Central memory CD8-positive, alpha-beta T cell (primary cell): ENCODE measurements at regions not wholly inside any gene's neighbourhood (a gene's known extent, or its start where the extent isn't known, plus 50 kb on each side); places are given as distances from the start of the nearest gene placed in this dataset.

Source experiments
- ATAC-seq: fragments of 150-1000 bp; cut with Tn5 transposase; replicated peaks from 2 replicates; pipeline ENCODE4 v1.10.0; 2022; ENCODE audit warnings: mild to moderate bottlenecking, moderate FRiP score, moderate number of reproducible peaks; ENCODE audit not compliant: poor library complexity, severe bottlenecking; ENCODE audit errors: extremely low read depth
- DNase-seq, 2 donors: peaks; one replicate each; pipeline ENCODE4 v3.0.0; 2021; ENCODE audit warnings: low spot score in 2 of 2
- H3K27ac Mint-ChIP-seq: one replicate; pipeline ENCODE4 v1.8.0; 2022; ENCODE audit warnings: low read depth, mild to moderate bottlenecking, moderate library complexity, mixed read lengths
- H3K27me3 Mint-ChIP-seq: one replicate; pipeline ENCODE4 v1.8.0; 2022; ENCODE audit warnings: mixed read lengths
- H3K36me3 Mint-ChIP-seq: one replicate; pipeline ENCODE4 v1.8.0; 2022; ENCODE audit warnings: mild to moderate bottlenecking, moderate library complexity, mixed read lengths; ENCODE audit not compliant: insufficient read depth
- H3K4me1 Mint-ChIP-seq: one replicate; pipeline ENCODE4 v1.8.0; 2022; ENCODE audit warnings: mixed read lengths
- H3K4me3 Mint-ChIP-seq: one replicate; pipeline ENCODE4 v1.8.0; 2022; ENCODE audit warnings: mild to moderate bottlenecking, moderate library complexity, mixed read lengths
- H3K9me3 Mint-ChIP-seq: one replicate; pipeline ENCODE4 v1.8.0; 2022; ENCODE audit warnings: mixed read lengths

DNA sequence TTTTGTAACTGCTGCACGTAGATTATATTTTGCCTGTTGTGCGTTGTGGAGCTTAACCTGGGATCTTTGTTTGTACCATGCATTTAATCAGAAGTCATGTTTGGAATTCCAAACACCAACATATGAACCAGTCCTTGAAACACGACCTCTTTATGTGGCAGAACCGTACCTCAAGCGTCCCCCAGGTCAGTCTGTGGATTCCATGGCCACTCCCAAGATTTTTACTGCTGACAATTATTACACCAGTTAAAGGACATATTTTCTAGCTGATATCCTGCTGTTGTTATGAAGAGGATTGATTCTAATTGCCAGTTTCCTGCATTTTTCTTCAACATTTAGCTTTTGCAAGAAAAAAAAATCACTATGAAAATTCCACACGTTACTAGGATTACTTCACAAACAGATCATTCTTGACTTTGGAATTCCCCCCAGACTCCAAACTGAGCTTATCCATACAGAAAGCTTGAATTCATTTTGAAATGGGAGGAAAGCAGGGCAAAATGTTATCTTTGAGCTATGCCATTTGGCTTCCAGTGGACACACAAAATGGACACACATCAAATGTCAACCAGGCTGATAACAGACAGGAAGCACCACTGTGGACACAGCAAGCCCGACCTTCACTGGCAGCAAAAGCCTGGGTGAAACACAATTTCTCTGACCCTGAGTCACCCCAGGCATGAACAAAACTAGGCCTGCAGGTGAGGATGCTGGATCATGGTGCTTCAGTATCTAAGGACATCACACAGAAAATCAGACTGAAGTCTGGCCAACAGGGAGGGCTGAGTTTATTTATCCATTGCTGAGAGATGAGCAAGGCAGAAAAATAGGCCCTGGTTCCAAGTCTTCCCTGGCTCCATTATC is 542.9 kb upstream of the JAG1 start:
- DNase-seq (no peak), ATAC-seq (no peak)
- no peaks in the 10 kb centered on the region for H3K4me1 Mint-ChIP-seq
- no peak overlapping the region for H3K4me3 Mint-ChIP-seq
- no peak overlapping the region for H3K27ac Mint-ChIP-seq
- no peaks in the 10 kb centered on the region for H3K36me3 Mint-ChIP-seq
- H3K9me3 Mint-ChIP-seq: no peaks in the 10 kb centered on the region
- H3K27me3 Mint-ChIP-seq: no peaks in the 10 kb centered on the region

GRCh38 chr20:11217326-11218172 is 543.8 kb upstream of the JAG1 start:
- no peaks in the 10 kb centered on the region for H3K9me3 Mint-ChIP-seq
- no peaks in the 10 kb centered on the region for H3K36me3 Mint-ChIP-seq
- no peak overlapping the region for H3K4me3 Mint-ChIP-seq
- no peaks in the 10 kb centered on the region for H3K4me1 Mint-ChIP-seq
- no peak overlapping the region for H3K27ac Mint-ChIP-seq
- DNase-seq (no peak), ATAC-seq (no peak)
- no peaks in the 10 kb centered on the region for H3K27me3 Mint-ChIP-seq

DNA sequence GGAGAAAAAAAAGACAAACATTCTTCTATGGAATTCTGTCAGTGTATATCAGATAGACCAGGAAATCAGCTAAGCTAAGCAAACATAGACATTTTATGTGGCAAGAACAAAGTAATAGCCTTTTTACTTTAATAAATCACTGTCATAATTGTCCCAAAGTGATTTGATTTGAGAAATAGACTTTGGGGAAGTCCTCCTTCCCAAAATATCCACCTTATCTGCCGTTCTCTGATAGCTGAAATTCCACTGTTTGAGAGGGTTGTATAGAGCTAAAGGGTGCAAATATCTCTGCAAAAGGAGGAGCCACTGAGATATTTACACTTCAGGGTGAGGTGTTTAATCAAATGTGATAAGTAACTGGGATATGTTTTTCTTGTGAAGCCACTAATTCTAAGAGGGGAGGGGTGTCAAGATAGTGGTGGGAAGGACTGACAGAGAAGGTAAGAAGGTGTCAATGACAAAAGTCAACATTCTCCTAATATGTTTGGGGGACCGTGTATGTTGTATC is 544.4 kb upstream of the JAG1 start:
- Mint-ChIP-seq H3K4me3 (no peak overlapping the region), H3K27ac (no peak overlapping the region), H3K36me3 (no peaks in the 10 kb centered on the region), H3K9me3 (peaks cover under 1% of the 10 kb centered on the region), H3K27me3 (no peaks in the 10 kb centered on the region), H3K4me1 (no peaks in the 10 kb centered on the region)
- DNase-seq (no peak), ATAC-seq (no peak)

DNA sequence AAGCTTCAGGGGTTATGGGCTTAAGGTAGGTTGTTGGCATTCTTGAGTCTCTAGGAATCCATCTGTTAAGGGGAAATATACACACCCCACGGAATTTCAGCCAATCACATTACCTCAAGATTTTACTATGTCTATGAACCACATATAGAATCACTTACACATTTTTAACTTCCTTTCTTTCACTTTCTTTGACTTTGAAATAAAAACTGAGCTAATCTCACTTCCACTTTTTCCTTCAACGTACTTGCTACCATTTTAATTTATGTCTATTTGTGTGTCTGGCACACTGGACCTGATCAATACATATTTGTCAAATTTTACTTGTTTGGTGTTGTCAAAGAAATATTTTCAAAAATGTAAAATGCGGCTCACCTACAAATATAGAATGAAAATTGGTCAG is 545.4 kb upstream of the JAG1 start:
- no peak for ATAC-seq
- no peaks in the 10 kb centered on the region for H3K36me3 Mint-ChIP-seq

GRCh38 chr20:11221046-11221445 is 547.2 kb upstream of the JAG1 start:
- Mint-ChIP-seq H3K4me1 (no peaks in the 10 kb centered on the region), H3K4me3 (no peak overlapping the region), H3K36me3 (no peaks in the 10 kb centered on the region), H3K27me3 (no peaks in the 10 kb centered on the region), H3K27ac (no peak overlapping the region), H3K9me3 (peaks cover 5% of the 10 kb centered on the region)
- no peak for DNase-seq
- no peak for ATAC-seq

More for the DNA sequence above, 545.4 kb upstream of the JAG1 start:
- no peaks in the 10 kb centered on the region for H3K27me3 Mint-ChIP-seq
- no peak overlapping the region for H3K27ac Mint-ChIP-seq
- no peak for DNase-seq
- H3K4me1 Mint-ChIP-seq: no peaks in the 10 kb centered on the region
- H3K4me3 Mint-ChIP-seq: no peak overlapping the region
- peaks cover 5% of the 10 kb centered on the region for H3K9me3 Mint-ChIP-seq

DNA sequence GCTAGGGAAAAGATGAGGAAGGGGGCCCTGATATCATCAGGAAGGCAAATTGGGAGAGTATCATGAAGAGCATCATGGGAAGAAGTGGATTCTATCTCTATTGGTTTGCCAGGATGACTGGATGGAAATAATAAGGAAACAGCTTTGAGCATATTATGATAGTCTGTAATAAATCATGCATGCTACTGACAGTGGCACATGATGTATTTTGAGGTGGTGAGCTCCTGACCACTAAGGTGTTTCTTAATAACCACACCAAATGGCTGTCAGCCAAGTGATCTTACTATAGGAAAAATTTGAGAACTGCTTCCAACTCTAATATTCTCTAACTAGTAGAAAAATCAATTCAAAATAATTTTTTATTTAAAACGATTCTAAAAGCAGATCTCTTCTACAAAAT is 548.4 kb upstream of the JAG1 start:
- H3K27ac Mint-ChIP-seq: no peak overlapping the region
- no peak overlapping the region for H3K4me3 Mint-ChIP-seq
- no peak for DNase-seq
- H3K4me1 Mint-ChIP-seq: no peaks in the 10 kb centered on the region
- H3K9me3 Mint-ChIP-seq: peaks cover 5% of the 10 kb centered on the region
- H3K27me3 Mint-ChIP-seq: no peaks in the 10 kb centered on the region
- no peak for ATAC-seq
- no peaks in the 10 kb centered on the region for H3K36me3 Mint-ChIP-seq

DNA sequence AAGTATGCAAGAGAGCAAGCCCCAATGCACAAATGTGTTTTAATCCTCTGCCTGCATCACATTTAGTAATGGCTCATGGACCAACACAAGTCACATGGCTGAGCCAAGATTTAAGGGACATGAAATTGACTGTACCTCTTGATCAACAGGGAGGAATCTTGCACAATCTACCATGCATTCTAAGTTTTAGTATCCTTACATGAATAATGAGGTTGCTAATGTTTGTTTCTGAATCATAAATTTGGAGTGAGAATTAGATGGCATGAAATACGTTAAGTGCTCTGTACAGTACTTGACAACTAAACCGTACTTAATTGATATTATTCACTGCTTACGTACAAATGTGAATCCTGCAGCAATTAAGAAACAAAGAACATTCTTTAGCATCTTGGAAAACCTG is 553.8 kb upstream of the JAG1 start:
- no peak overlapping the region for H3K27ac Mint-ChIP-seq
- no peak overlapping the region for H3K4me3 Mint-ChIP-seq
- no peaks in the 10 kb centered on the region for H3K36me3 Mint-ChIP-seq
- peaks cover 6% of the 10 kb centered on the region for H3K27me3 Mint-ChIP-seq
- ATAC-seq: no peak
- DNase-seq: no peak
- H3K9me3 Mint-ChIP-seq: peaks cover 14% of the 10 kb centered on the region
- H3K4me1 Mint-ChIP-seq: no peaks in the 10 kb centered on the region

DNA sequence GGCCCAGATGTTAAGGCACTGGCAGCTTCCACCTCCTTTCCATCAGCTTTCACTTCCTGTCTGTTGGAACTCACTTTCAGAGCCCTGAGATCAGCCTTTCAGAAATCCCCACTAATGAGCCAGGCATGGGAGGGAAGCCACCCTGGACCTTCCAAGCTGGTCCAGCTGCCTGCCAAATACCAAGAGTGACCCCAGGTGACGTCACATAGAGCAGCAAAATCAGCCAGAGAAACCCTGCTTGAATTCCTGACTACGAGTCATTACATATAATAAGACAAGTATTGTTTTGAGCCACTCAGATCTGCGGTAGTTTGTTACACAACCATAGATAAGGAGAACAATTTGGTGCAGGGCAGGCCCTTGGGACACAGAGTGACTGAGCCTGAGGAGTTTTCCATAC is 556.0 kb upstream of the JAG1 start:
- H3K27me3 Mint-ChIP-seq: peaks cover 6% of the 10 kb centered on the region
- peaks cover 8% of the 10 kb centered on the region for H3K9me3 Mint-ChIP-seq
- ATAC-seq (no peak), DNase-seq (no peak)
- no peaks in the 10 kb centered on the region for H3K36me3 Mint-ChIP-seq
- no peaks in the 10 kb centered on the region for H3K4me1 Mint-ChIP-seq
- no peak overlapping the region for H3K4me3 Mint-ChIP-seq
- no peak overlapping the region for H3K27ac Mint-ChIP-seq

DNA sequence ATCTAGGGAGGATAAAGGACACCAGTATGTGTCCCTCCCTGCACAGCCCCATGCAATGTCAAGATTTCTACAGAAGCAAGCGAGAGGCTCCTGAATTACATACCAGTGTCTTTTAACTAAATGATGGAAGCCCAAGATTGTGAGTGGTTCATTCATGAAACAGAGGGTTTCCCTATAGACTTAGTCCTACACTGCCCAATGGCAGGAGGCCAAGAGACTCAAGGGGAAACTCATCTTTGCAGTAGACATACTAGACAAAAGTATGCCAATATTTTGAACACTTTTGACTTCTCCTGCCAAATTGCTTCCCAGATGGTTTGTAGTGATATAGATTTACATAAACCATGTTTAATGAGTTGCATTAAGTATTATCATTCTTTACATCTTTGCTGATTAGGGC is 557.2 kb upstream of the JAG1 start:
- no peak overlapping the region for H3K4me3 Mint-ChIP-seq
- H3K27me3 Mint-ChIP-seq: peaks cover 6% of the 10 kb centered on the region
- peaks cover 8% of the 10 kb centered on the region for H3K9me3 Mint-ChIP-seq
- no peak overlapping the region for H3K27ac Mint-ChIP-seq
- H3K36me3 Mint-ChIP-seq: no peaks in the 10 kb centered on the region
- H3K4me1 Mint-ChIP-seq: no peaks in the 10 kb centered on the region
- no peak for DNase-seq
- no peak for ATAC-seq

DNA sequence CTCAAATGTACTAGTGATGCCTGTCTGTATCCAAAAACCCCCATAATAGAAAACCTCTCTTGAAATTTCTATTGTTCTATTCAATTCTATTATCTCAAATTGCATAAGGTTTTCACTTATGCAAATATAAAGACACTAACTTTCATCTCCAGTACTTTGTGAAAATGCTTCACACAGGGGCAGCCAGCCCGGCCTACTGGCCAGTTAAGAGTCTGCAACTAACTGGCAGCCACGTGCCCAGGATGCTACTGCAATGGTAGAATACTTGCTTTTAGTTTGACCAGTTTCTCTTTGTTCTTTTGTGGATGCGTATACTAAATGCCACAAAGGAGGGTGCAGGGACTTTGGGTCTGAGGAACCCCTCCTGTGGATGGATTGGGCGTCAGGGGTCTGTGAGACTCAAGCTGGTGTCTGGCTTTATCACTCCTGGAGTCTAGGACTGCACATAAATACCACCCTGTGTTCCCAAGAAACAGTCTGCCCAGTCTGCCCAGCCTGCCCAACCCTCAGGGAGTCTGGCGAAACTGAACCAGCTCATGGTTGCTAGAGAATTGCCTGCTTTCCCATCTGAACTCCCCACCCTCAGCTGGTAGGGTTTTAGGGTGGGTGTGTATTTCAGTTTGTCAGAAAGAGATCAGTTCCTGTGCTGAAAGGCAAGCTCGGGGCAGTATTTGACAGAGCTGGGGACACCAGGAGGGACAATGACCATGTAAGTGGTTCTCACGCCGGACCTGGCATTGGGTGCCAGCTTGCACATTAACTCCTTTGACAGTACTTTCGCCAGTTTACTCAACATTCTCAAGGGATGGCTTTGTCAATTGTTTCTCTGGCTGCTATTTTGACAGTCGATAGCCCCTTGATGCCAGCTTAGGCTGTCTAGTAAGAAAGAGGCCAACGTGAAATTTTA is 558.2 kb upstream of the JAG1 start:
- H3K27me3 Mint-ChIP-seq: peaks cover 6% of the 10 kb centered on the region
- H3K27ac Mint-ChIP-seq: no peak overlapping the region
- peaks cover 8% of the 10 kb centered on the region for H3K9me3 Mint-ChIP-seq
- ATAC-seq (no peak), DNase-seq (no peak)
- no peak overlapping the region for H3K4me3 Mint-ChIP-seq
- H3K4me1 Mint-ChIP-seq: no peaks in the 10 kb centered on the region
- H3K36me3 Mint-ChIP-seq: no peaks in the 10 kb centered on the region

DNA sequence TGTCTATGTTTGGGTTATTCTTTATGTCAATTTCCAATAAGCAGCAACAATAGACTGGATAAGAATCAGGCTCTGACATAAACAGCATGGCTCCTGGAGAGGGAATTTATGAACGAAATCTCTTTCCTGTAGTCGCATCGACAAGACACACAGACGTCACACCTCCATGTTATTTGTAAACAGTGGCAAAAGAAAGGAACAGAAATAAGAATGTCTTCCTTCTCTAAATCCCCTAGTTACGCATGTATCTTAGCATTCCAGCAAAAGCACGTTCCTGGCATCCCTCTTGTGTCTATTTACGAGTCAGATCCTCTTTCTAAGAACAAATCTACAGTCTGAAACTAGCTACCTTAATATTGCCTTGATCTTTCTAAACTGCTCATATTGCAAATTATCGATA is 559.1 kb upstream of the JAG1 start:
- no peaks in the 10 kb centered on the region for H3K36me3 Mint-ChIP-seq
- H3K27ac Mint-ChIP-seq: no peak overlapping the region
- ATAC-seq: no peak
- no peak for DNase-seq
- H3K4me3 Mint-ChIP-seq: no peak overlapping the region
- H3K9me3 Mint-ChIP-seq: peaks cover 8% of the 10 kb centered on the region
- H3K27me3 Mint-ChIP-seq: peaks cover 6% of the 10 kb centered on the region
- H3K4me1 Mint-ChIP-seq: no peaks in the 10 kb centered on the region

DNA sequence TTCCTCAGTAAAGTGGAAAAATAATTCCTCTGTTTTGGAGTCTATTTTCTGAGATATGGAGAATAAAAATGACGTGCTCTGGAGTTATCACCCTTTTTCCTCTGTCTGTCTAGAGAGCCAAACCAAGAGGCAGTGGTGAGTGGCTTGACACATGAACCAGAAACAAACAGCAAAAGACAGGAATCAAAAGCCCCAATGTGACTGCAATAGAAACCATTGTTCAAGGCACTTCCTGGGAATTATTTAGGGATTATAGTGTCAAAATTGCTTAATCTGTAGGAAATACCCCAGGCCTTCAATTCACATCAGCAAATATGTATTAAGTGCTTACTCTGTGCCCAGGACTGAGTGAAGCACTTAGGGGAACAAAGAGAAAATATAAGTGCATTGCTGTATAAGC is 560.4 kb upstream of the JAG1 start:
- H3K4me3 Mint-ChIP-seq: no peak overlapping the region
- H3K4me1 Mint-ChIP-seq: no peaks in the 10 kb centered on the region
- DNase-seq: no peak
- ATAC-seq: no peak
- no peak overlapping the region for H3K27ac Mint-ChIP-seq
- H3K9me3 Mint-ChIP-seq: peaks cover 4% of the 10 kb centered on the region
- H3K36me3 Mint-ChIP-seq: no peaks in the 10 kb centered on the region
- H3K27me3 Mint-ChIP-seq: no peaks in the 10 kb centered on the region
